HG02840 (cell line): ENCODE measurements at regions not wholly inside any gene's neighbourhood (a gene's known extent, or its start where the extent isn't known, plus 50 kb on each side); places are given as distances from the start of the nearest gene placed in this dataset.

Experiments
- ATAC-seq: cut with Tn5 transposase; IDR thresholded peaks from one replicate; pipeline ENCODE4 v1.9.1; 2021; ENCODE audit warnings: mild to moderate bottlenecking, moderate library complexity, moderate number of reproducible peaks; ENCODE audit not compliant: unreplicated experiment, low FRiP score

DNA sequence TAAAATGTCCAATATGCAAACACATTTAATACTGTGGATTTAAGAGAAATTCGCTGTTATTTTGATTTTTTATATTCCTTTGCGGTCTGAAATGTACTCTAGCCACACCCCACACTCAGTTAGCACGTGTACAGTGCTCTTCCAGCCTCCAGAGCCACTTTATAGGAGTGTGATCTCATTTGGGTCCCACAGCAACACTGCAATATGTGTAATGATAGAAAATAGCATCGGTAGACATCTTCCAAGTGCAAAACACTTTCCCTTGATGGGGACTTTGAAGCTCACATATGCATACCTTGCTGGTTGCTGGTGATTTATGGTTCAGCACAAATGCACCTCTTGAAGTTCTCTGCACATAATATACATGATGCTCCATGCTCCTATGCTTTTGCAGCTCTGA is 148.3 kb downstream of the GAS1 start:
- ATAC-seq = no peak

DNA sequence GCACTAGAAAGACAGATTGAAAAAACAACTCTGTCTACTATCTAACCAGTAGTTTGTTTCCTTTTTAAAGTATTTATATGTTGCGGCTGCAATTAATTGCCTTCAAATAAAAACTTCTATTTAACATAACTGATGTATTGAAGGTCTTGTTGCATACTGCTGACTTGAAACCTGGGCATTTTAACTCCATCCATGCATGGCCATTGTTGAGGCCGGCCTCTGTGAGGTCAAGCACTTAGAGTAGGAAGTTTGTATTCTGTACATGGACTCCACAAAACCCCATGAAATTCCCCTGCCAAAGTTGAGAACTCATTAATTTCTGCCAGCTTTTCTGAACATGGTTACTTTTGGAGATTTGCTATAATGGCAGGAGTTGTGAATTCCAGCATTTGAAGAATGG is 150.6 kb downstream of the GAS1 start:
- ATAC-seq = no peak

DNA sequence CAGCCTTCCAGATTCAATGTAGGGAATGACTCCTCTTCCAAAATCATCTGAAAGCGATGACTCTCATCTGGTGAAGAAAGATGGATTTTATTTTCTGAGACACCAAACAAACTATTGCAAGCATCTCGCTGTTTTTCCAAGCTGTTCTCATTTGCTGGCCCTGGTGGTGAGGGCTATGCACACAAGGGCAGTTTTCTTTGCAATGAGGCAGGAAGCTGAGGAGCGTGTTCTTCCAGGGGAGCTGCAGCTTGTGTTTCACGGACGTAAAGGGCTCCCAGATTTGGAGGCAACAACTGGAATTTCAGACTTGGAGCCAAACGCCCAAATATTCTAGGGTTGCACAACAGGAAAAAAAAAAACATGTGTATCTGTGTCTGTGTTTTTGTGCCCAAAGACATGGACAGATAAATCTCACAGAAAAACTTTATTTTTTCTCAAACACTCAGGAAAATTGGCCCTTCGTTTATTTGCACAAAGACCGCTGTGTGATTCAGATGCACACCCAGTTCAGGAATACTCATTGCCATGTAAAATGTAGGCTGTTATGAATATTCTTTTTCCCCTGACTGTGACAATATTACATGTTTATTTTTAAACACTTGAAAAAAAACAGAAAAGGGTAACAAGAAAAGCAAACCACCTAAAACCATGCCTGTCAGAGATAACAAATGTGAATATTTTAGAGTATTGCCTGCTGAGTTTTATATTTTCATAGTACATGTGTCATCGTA is 151.3 kb downstream of the GAS1 start:
- ATAC-seq = no peak

DNA sequence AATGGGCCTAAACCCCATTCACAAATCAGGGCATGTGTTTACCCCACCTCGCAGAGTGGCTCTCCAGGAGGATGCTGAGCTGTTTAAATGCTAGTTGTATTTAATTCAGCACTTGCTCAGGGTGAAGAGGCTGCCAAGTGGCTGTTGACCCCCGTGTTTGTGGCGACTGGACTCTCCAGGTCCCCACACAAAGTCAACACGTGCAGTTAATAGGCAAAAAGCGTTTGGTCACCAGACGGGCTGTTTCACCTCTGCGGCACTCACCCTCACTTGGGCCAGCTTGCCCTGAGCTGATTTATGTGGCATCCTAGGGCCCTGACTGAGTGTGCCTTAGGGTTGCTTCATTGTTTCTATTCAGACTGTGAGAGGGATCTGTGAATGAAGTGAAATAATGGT is 152.3 kb downstream of the GAS1 start:
- no peak for ATAC-seq

DNA sequence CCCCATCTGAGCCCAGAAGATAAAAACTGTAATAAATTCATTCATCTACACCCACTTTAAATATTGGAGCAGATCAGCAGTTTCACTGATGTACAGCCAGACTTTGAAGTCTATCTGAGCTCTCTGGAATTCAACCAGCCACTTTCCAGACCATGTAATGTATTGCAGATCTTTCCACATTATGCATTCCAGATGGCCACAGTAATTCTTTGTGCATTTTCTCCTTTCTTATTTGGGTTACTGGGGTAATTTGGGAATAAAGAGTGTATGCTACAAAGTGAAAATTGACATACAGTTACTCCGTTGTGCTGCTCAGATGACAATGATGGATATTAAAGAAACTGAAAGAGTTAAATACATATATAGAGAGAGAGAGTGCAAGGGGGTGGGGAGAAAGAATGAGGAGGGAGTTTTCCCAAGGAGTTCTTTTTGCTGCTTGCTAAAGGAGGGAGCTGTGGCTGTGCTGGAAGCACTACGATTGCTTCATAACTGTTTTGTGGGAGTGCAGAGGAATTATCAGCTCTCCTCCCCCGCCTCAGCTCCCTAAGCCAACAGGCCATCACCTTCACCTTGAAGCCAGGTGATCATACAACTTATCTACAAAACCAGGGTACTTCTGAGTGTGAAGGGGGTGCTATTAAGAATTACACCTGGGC is 152.8 kb downstream of the GAS1 start:
- ATAC-seq = no peak

DNA sequence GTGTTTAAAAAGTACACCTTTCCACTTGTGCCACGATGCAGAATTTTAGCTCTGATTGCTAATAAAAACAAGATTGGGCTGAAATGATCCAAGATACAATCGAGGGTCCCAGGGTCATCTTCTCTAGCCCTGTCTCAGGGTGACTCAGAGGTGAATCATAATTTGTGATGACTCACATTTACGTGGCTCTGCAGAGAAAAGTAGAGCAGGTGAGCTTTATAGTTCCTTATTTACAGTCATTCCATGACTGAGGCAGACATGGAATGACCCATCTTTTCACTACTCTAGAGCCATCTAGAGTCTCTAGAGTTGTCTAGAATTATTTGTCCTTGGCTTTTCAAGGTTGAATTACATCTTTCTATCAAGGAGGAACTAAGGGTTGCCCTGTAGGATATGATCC is 155.2 kb downstream of the GAS1 start:
- ATAC-seq = no peak

DNA sequence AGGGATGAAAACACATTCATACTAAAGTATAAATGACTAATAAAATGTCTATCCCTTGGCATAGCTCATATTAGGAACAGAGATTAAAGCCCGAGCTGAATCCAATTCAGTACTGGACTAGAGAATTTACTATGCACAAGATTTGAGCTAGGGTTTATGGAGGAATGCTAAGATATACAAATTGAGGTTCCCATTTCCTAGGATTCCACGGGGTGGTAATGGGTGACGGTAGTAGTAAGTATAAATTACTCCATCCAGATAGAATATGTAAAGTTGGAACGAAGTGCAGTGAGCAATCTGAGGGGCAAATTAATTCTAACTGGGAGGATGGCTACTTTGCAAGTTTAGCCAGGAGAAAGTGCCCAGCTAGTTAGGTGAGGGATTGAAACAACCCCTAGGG is 156.5 kb downstream of the GAS1 start:
- no peak for ATAC-seq

DNA sequence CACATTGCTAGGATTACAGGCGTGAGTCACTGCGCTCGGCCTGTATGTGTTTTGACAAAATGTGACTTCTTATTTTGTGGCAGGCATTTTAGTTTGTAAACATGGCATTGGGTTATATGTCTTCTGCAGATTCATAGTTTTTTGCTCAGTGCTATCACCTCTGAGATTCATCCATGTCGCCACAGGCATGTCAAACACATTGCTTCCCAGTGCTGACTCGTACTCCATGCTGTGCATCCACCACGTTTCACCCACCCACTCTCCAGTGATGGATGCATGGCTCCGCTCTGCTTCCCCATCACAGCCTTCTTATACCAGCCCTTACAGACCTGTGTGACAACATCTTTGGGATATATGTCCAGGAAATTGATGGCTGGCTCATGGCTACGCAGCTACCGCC is 158.8 kb downstream of the GAS1 start:
- no peak for ATAC-seq

DNA sequence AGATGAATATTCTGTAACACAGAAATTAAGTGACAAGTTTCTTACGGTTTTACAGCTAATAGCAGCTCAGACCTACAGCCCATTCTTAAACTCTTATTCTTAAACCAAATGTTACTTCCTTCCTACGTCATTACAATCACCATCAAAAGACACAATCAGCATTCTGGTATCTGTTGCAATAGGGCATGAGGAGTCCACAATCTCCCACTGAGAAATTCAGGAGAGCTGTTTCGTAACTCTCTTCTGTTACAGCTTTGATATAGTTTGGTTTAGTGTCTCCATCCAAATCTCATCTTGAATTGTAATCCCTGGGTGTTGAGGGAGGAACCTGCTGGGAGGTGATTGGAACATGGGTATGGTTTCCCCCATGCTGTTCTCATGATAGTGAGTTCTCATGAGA is 163.4 kb downstream of the GAS1 start:
- no peak for ATAC-seq

DNA sequence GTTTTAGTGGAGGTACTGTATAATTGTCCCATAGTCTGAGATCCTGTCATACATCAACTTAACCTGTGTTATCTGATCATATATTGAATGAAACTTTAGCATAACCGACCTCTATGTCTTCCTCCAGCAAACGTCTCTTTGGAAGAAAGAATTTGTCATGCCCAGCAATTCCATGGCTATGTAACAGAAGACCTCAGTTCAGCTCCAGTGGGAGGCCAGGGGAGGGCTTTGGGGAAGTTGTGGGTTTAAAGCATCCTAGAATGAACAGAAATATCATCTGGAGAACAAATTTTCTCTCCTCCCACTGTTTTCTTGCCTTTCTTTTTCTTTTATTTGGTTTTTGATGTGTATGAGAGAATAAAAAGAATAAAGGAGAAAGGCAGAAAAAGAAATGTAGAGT is 164.5 kb downstream of the GAS1 start:
- ATAC-seq = no peak

DNA sequence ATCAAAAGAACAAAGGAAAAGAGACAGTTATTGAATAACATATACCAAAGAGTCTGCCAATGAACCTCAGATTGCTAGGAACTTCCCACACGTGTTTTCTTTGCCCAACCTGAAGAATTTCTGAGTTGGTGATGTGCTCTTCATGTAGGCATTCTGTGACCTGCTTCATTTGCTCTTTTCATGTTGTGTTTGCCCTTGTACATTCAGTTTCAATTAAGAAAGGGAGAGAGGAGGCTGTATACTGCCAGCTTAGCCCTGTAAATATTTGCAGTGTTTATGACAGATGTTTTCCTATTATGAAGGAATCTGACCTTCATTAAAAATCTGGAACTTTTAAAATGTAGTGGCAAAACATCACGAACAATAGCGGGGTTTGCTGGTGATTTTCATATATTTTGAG is 168.5 kb downstream of the GAS1 start:
- no peak for ATAC-seq

DNA sequence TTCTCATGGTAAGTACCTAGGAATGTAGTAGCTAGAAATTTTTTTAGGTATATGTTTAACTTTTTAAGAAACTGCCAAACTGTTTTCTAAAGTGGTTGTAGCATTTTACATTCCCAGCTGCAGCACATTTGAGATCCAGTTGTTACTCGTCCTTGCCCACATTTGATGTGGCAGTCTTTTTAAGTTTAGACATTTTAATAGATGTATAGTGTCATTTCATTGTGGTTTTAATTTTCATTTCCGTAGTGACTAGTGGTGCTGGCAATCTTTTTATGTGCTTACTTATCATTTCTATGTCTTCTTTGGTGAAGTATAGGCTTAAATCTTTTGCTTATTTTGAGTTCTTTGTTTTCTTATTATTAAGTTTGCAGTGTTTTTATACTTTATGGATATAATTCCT is 171.6 kb downstream of the GAS1 start:
- ATAC-seq = no peak

DNA sequence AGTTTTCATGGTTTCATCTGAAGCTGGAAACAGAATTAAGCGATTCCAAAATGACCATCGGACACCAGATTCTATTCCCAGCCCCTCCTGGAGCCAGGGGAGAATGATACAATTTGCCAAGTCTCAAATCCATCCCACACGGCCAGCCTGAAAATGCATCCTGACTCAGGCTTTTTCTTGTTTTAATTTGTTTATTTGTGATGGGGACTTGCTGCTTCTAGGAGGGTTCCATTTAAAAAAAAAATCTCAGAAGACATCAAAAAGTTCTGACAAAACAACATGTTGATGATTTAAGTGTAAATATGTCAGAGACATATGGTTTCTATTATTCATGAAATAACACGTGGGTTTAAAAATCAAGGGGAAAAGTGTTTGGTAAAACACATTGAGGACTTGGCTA is 173.2 kb downstream of the GAS1 start:
- ATAC-seq = no peak

DNA sequence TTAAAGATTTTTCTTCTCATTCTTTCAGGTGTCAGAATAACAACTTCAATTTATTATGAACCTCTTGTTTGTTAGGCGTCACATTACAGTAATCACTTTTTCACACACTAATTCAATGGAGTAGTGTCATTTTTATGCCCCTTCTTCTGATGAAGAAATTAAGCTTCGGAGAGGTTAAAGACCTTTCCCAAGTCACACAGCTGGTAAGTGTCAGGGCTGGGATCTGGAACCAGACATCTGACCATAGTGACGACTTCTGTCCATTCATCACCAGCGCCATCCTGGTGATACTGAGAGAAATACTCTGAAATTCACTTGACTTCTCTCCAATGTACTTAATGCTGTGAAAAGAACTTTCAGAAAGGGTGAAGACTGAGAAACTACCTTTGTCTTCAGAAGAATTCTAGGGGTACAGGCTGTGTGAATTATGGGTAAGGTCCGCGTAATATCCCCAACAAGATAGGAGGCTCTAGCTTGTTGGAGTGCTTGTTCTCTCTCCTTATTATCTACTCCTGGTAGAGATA is 173.8 kb downstream of the GAS1 start:
- no peak for ATAC-seq

DNA sequence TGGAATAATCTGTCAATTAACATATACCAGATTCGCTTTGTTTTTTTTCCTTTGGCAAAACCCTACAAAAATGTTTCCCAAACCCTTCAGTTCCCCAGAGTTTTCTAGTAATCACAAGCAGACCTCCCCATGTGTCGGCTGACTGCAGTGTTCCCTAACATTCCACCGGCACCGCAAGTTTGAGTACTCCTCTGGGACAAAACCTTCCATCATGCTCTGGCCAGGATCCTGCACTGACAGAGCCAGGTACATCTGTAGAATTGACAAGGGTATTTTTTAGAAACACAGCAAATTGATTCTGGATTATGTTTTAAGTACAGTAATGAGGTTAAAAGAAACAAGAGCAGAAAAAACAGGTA is 174.7 kb downstream of the GAS1 start:
- ATAC-seq = no peak

DNA sequence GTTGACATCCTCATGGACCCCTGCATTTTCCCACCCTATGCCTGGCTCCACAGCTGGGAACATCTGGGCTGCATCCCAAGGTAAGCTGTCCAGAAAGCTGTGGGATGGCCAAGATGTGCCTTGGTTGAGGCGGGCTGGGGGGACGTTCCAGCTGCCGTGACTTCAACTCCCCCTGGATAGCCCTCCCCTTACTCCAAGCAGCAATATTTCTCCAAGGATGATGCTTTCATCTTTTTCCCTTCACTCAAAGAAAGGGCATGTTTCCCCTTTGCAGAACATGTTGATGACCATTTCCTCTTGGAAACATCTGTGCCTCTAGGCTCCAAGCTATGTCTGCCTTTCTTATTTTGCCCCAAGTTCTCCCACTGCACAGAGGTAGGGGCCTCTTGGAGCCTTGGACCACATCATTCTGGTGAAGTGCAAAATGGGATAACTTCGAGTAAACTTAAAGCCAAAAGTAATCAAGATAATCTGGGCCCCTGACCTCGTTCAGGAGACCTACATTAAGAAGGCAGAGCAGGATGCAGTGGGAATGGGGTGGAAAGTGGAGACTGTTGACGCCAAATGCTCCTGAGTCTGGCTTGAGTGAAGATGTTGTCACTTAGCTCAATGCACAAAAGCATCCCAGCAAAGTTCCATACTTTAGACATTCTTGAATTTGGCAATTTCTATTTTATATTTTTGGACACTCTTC is 175.2 kb downstream of the GAS1 start:
- ATAC-seq = no peak

DNA sequence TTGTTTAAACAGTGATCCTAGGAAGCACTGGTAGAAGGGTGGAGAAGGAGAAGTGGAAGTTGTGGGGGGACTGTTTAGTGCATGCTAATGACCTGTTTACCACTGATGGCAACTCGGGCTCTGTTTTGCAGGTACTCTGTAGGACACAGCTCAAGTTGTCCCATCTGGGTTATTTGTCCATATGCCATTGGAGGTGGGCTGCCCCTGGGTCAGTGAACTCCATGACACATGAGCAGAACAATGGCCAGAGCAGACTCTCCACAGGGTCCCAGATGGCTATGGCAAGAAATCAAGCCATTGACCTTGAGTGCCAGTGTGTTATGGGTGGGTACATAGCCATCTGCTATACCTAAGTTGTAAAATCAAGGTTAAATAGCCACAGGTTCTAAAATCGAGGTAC is 175.9 kb downstream of the GAS1 start:
- ATAC-seq = no peak

DNA sequence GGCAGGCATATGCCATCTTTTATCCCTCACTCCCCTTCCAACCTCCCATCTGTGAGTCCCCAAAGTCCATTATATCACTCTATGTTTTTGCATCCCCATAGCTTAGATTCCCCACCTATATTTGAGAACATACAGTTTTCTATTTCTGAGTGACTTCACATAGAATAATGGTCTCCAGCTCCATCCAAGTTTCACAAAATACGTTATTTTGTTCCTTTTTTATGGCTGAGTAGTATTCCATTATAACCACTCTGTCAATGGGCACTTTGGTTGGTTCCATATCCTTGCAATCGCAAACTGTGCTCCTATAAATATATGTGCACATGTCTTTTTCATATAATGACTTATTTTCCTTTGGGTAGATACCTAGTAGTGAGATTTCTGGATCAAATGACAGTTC is 178.6 kb downstream of the GAS1 start:
- ATAC-seq = no peak

DNA sequence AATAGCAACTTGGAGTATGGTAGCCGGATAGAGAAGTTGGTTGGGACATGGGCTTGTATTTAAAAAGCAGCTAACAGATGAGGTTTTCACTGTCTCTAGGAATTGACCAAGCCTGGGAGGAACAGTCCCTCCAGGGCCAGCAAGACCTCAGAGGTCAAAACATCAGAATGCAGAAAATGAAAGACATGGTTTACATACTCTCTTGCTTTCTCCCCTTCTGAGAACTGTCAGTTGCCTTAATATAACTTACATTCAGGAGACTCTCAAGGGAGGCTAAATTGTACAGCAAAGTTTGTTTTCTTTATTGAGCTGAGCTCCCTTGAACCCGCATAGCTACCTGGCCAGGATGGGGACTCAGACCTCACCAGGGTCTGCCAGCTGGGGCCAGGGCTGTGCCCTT is 179.3 kb downstream of the GAS1 start:
- ATAC-seq = no peak

DNA sequence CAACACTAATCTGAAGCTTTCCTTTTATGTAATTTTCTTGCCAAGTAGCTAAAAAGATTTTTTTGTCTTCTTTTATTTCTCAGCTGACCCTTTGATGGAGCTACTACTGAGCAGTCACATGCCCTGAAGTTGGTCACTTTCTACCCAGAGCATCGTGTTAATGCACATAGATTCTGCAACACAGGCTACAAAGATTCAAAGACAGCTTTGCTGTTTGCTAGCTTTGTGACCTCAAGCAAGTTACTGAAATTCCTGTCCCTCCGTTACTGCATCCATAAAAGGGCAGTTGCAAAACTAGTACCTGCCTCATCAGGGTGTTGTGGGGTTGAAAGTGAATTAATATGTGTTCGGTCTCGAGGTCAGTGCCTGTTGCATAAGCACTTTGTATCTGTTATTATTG is 179.9 kb downstream of the GAS1 start:
- no peak for ATAC-seq

DNA sequence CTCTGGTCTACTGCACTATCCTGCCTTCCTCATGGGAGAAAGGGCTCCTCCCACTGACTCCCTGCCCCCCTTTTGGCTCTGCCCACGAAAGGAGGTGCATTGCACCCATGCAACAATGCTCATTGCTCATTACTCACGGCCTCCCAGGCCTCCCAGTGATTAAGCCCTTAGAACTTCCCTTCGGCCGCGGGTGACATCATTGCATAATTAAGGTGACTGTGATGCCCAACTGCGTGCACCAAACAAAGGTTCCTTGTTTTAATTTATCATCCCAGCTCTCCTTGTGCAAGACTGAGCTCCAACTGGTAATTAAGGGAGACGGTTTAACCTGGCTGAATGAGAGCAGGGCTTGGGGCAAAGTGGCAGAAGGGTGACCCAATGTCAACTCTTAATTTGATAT is 180.4 kb downstream of the GAS1 start:
- ATAC-seq = no peak

DNA sequence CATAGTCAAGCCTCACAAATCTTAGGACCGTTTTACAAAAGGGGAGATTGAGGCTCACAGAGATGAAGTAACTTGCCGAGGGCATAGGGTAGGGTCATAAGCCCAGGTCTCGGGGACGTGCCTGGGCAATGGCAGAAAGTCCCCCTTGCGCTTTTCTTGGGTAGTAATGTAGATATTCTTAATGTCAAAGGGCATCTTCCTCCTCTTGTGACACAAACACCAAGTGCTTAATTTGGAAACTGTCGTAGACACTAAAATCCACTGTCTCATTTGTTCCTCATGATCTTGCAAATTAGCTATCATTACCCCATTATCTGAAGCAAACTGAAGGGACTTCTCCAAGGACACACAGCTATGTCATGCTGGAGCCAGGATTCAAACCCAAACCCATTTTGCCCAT is 180.8 kb downstream of the GAS1 start:
- no peak for ATAC-seq
